ENCODE measurements at regions not wholly inside any gene's neighbourhood (a gene's known extent, or its start where the extent isn't known, plus 50 kb on each side); places are given as distances from the start of the nearest gene placed in this dataset.
"Not testable (repeated sequence)": the region's sequence is repeated elsewhere in the genome, so short reads cannot be mapped to it uniquely, and the experiment has no call there.

DNA sequence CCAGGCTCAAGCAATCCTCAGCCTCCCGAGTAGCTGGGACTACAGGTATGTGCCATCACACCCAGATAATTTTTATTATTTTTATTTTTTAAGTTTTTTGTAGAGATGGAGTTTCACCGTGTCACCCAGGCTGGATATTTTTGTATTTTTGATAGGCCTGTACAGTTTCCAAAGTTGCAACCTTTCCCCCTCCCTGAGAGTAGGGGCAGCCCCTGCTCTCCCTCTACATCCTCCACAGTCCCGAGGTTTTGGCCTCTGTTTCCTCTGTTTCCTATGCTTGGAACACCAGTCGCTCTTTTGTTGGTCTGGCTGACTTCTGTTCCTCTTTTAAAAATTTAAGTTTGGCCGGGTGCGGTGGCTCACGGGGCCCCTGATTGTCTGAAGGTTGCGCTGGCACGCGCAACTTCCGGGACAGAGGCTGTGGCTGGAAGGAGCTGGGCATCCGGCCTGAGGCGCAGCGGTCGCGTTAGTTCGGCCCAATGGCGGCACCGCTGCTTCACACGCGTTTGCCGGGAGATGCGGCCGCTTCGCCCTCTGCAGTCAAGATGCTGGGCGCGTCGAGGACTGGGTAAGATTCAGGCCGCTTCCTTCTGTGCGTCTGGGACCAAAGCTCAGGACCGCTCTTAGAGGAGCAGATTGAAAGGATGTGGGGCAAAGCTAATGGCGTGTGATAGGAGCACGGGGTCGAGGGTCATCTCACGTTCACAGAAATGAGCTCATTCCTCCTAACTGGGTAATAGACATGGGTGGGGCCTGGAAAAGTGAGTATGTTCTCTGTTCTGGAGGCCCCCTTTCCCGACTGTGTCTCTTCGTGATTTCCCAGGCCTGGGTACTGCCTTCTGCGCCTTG is 89.9 kb downstream of the LAT start:
- not testable (repeated sequence) for TF ChIP-seq CTCF, EZH2 (IDR thresholded peaks at IDR 0.05)
